GM12875 (cell line): ENCODE measurements at regions not wholly inside any gene's neighbourhood (a gene's known extent, or its start where the extent isn't known, plus 50 kb on each side); places are given as distances from the start of the nearest gene placed in this dataset.

ENCODE experiments used
- H3K4me3 ChIP-seq: one replicate; pipeline ENCODE4 v1.5.1; 2011; ENCODE audit warnings: low read depth, low read length, control low read depth
- TF ChIP-seq, protein P1 (sequence below): IDR thresholded peaks from 2 replicates; pipeline ENCODE4 v1.5.1; 2011; ENCODE audit warnings: low read depth, mild to moderate bottlenecking, control low read depth, inconsistent platforms, low read length, moderate library complexity, borderline replicate concordance; ENCODE audit not compliant: insufficient read depth

DNA sequence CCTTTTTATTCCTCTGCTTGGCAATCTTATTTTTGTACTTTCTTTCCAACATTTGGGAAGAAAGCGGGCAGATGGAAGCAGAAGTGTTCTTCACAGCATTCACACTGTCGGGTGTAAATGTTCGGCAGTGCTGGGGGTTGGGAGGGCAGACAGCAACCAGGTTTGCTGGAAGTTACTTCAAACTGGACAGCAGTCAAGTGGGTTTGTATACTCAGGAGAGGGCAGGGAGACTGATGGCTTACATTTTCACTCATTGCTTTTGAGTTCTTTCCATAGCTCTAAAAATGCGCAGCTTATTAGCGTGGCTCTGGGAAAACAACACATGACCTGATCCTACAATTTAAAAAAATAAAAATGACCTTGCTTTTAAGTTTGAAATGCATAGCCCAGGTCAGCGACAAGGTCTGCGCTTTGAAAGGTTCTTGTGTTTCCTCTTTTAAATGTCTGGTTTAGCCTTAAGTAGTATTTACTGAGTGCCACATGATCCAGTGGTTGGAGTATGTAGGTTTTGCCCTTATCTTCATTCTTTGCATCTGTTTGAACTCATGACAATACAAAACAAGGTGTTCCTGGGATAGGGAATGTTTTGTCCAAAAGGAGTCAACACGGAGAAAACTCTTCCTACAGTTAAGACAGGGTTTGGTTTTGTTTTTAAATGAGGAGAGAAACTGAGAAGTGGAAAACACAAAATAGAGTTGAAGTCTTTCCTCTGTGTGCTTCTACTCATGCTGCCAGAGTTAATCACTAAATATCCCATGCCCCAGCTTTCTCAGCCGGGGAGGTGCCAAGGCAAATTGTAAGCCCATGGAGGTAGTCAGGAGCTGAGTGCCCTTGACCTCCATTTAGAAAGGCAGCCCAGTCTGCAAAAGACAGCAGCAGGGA, 132.7 kb upstream of the DMRT1 start:
- no peak overlapping the region for H3K4me3 ChIP-seq
- TF ChIP-seq, protein P1, sequence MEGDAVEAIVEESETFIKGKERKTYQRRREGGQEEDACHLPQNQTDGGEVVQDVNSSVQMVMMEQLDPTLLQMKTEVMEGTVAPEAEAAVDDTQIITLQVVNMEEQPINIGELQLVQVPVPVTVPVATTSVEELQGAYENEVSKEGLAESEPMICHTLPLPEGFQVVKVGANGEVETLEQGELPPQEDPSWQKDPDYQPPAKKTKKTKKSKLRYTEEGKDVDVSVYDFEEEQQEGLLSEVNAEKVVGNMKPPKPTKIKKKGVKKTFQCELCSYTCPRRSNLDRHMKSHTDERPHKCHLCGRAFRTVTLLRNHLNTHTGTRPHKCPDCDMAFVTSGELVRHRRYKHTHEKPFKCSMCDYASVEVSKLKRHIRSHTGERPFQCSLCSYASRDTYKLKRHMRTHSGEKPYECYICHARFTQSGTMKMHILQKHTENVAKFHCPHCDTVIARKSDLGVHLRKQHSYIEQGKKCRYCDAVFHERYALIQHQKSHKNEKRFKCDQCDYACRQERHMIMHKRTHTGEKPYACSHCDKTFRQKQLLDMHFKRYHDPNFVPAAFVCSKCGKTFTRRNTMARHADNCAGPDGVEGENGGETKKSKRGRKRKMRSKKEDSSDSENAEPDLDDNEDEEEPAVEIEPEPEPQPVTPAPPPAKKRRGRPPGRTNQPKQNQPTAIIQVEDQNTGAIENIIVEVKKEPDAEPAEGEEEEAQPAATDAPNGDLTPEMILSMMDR = no peak

DNA sequence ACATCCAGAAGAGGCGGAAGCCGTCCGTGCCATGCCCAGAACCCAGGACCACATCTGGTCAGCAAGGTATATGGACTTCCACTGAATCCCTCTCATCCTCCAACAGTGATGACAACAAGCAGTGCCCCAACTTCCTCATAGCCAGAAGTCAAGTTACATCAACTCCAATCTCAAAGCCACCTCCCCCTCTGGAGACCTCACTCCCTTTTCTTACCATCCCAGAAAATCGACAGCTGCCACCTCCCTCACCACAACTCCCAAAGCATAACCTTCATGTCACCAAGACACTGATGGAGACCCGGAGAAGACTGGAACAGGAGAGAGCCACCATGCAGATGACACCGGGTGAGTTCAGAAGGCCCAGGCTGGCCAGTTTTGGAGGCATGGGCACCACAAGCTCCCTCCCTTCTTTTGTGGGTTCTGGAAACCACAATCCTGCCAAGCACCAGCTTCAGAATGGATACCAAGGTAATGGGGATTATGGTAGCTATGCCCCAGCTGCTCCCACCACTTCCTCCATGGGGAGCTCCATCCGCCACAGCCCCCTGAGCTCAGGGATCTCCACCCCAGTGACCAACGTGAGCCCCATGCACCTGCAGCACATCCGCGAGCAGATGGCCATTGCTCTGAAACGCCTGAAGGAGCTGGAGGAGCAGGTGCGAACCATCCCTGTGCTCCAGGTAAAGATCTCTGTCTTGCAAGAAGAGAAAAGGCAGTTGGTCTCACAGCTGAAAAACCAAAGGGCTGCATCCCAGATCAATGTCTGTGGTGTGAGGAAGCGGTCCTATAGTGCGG, 130.3 kb upstream of the DMRT1 start:
- TF ChIP-seq, protein P1 = no peak
- H3K4me3 ChIP-seq = no peak overlapping the region

DNA sequence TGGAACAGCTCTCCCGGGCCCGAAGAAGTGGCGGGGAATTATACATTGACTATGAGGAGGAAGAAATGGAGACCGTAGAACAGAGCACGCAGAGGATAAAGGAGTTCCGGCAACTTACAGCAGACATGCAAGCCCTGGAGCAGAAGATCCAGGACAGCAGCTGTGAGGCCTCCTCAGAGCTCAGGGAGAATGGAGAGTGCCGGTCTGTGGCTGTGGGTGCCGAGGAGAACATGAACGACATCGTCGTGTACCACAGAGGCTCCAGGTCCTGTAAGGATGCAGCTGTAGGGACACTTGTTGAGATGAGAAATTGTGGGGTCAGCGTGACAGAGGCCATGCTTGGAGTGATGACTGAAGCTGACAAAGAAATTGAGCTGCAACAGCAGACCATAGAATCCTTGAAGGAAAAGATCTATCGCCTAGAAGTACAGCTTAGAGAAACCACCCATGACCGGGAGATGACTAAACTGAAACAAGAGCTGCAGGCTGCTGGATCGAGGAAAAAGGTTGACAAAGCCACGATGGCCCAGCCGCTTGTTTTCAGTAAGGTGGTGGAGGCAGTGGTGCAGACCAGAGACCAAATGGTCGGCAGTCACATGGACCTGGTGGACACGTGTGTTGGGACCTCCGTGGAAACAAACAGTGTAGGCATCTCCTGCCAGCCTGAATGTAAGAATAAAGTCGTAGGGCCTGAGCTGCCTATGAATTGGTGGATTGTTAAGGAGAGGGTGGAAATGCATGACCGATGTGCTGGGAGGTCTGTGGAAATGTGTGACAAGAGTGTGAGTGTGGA, 129.5 kb upstream of the DMRT1 start:
- H3K4me3 ChIP-seq = no peak overlapping the region
- TF ChIP-seq, protein P1 = no peak

DNA sequence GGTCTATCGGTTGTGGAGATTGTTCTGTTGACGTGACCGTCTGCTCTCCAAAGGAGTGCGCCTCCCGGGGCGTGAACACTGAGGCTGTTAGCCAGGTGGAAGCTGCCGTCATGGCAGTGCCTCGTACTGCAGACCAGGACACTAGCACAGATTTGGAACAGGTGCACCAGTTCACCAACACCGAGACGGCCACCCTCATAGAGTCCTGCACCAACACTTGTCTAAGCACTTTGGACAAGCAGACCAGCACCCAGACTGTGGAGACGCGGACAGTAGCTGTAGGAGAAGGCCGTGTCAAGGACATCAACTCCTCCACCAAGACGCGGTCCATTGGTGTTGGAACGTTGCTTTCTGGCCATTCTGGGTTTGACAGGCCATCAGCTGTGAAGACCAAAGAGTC, 128.9 kb upstream of the DMRT1 start:
- TF ChIP-seq, protein P1 = no peak
- H3K4me3 ChIP-seq = no peak overlapping the region

DNA sequence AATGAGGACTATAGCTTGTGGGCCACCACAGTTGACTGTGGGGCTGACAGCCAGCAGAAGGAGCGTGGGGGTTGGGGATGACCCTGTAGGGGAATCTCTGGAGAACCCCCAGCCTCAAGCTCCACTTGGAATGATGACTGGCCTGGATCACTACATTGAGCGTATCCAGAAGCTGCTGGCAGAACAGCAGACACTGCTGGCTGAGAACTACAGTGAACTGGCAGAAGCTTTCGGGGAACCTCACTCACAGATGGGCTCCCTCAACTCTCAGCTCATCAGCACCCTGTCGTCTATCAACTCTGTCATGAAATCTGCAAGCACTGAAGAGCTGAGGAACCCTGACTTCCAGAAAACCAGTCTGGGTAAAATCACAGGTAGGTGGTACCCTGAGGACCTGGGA, 128.4 kb upstream of the DMRT1 start:
- H3K4me3 ChIP-seq = no peak overlapping the region
- TF ChIP-seq, protein P1 = no peak

DNA sequence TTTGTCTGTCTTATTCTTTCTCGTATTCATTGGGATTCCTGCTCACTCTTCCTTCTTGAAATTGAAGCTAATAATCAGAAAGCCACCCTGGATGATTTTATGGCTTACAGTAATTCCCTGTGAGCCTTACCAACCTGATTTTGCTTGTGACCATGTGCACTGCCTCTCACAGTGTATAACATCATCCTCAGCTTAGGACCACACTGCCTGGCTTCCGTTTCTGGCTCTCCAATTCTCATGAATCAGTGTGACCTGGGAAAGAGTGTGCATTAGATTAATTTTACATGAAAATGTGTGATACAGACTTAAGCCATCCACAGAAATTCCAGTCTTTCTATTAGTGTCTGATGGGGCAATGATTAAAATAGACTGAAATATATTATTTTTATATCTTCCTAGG, 126.8 kb upstream of the DMRT1 start:
- H3K4me3 ChIP-seq = no peak overlapping the region
- TF ChIP-seq, protein P1 = no peak
